Lower lobe of right lung (tissue), 2 donors: ENCODE measurements at regions not wholly inside any gene's neighbourhood (a gene's known extent, or its start where the extent isn't known, plus 50 kb on each side); places are given as distances from the start of the nearest gene placed in this dataset.

Experiments used
- ATAC-seq, 2 donors: fragments of 200-7000 bp; cut with Tn5 transposase; one replicate each; pipeline ENCODE4 v1.9.1; 2020 to 2022; ENCODE audit warnings: mild to moderate bottlenecking in 2 of 2, moderate library complexity in 2 of 2
- DNase-seq: peaks from one replicate; pipeline ENCODE4 v3.0.0-alpha.2; 2020
- H3K27ac ChIP-seq: fragments of 200-600 bp; one replicate; pipeline ENCODE4 v1.8.0; 2022
- H3K27me3 ChIP-seq: fragments of 200-600 bp; one replicate; pipeline ENCODE4 v1.8.0; 2022; ENCODE audit warnings: low read depth
- H3K36me3 ChIP-seq: fragments of 200-600 bp; one replicate; pipeline ENCODE4 v1.8.0; 2022; ENCODE audit warnings: mild to moderate bottlenecking
- H3K4me1 ChIP-seq: fragments of 200-600 bp; one replicate; pipeline ENCODE4 v1.8.0; 2022
- H3K4me3 ChIP-seq: fragments of 200-600 bp; one replicate; pipeline ENCODE4 v1.8.0; 2022; ENCODE audit warnings: mild to moderate bottlenecking
- H3K9me3 ChIP-seq: fragments of 200-600 bp; one replicate; pipeline ENCODE4 v1.8.0; 2022
- CTCF ChIP-seq: fragments of 200-600 bp; IDR thresholded peaks from one replicate; pipeline ENCODE4 v1.8.0; 2022; ENCODE audit warnings: antibody characterized with exemption, mild to moderate bottlenecking
- intact Hi-C: fragments of 100-400 bp; cut with DNase I; formaldehyde crosslinking; loops from one replicate; pipeline ENCODE4 v1.11.0; 2022
- donor health status: DM: no; HTN: yes; CAD: no; lungs with severe emphysema.

- no peak overlapping the region for H3K4me3 ChIP-seq
- H3K27me3 ChIP-seq: no peaks in the 10 kb centered on the region
- no peak for ATAC-seq
- no peak for TF ChIP-seq CTCF
- no peaks in the 10 kb centered on the region for H3K36me3 ChIP-seq
- H3K9me3 ChIP-seq: no peaks in the 10 kb centered on the region
- H3K27ac ChIP-seq: no peak overlapping the region
- no peaks in the 10 kb centered on the region for H3K4me1 ChIP-seq
- intact Hi-C loops: no loop called here
- DNase-seq: no peak
Observed at GRCh38 chr10:36048236-36048635, 406.1 kb upstream of the FZD8 start.

GRCh38 chr10:36042135-36042534 lies 400.0 kb upstream of the FZD8 start:
- no peaks in the 10 kb centered on the region for H3K27me3 ChIP-seq
- no peaks in the 10 kb centered on the region for H3K36me3 ChIP-seq
- no peak for TF ChIP-seq CTCF
- H3K9me3 ChIP-seq: no peaks in the 10 kb centered on the region
- DNase-seq (no peak), ATAC-seq (no peak)
- no peak overlapping the region for H3K27ac ChIP-seq
- intact Hi-C loops: no loop called here
- no peaks in the 10 kb centered on the region for H3K4me1 ChIP-seq
- H3K4me3 ChIP-seq: no peak overlapping the region

GRCh38 chr10:36038316-36038955 lies 396.3 kb upstream of the FZD8 start:
- no peak overlapping the region for H3K4me3 ChIP-seq
- H3K27ac ChIP-seq: no peak overlapping the region
- no peaks in the 10 kb centered on the region for H3K4me1 ChIP-seq
- no peak for DNase-seq
- no peaks in the 10 kb centered on the region for H3K27me3 ChIP-seq
- H3K9me3 ChIP-seq: no peaks in the 10 kb centered on the region
- TF ChIP-seq CTCF: no peak
- ATAC-seq: no peak
- no peaks in the 10 kb centered on the region for H3K36me3 ChIP-seq
- intact Hi-C loops: no loop called here

DNA sequence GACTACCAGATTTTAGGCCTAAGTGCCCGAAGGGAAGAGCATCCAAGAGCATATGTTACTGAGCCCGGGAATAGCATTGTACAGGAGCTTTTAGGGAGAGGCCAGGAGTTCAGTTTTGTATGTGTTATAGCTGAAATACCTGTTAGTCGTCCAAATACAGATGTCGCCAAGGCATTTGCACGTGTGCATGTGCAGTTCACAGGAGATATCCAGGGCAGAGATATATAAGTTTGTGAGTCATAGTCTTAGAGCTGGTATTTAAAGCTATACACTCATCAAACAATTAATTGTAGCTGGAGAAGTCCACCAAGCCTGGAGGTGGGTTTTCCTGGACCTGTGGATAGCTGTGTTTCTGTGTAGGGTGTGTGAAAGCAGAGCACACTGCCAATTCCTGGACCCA lies 394.0 kb upstream of the FZD8 start:
- no peaks in the 10 kb centered on the region for H3K27me3 ChIP-seq
- TF ChIP-seq CTCF: no peak
- intact Hi-C loops: no loop called here
- no peak for ATAC-seq
- H3K4me3 ChIP-seq: no peak overlapping the region
- H3K36me3 ChIP-seq: no peaks in the 10 kb centered on the region
- H3K4me1 ChIP-seq: no peaks in the 10 kb centered on the region
- H3K9me3 ChIP-seq: no peaks in the 10 kb centered on the region
- DNase-seq: no peak
- no peak overlapping the region for H3K27ac ChIP-seq

GRCh38 chr10:36033808-36034207 lies 391.7 kb upstream of the FZD8 start:
- H3K4me1 ChIP-seq: no peaks in the 10 kb centered on the region
- no peaks in the 10 kb centered on the region for H3K27me3 ChIP-seq
- intact Hi-C loops: no loop called here
- DNase-seq (no peak), ATAC-seq (no peak)
- H3K9me3 ChIP-seq: no peaks in the 10 kb centered on the region
- no peak for TF ChIP-seq CTCF
- no peak overlapping the region for H3K4me3 ChIP-seq
- H3K27ac ChIP-seq: no peak overlapping the region
- no peaks in the 10 kb centered on the region for H3K36me3 ChIP-seq

- intact Hi-C loops: no loop called here
- H3K9me3 ChIP-seq: no peaks in the 10 kb centered on the region
- H3K27me3 ChIP-seq: no peaks in the 10 kb centered on the region
- H3K4me1 ChIP-seq: no peaks in the 10 kb centered on the region
- H3K27ac ChIP-seq: no peak overlapping the region
- no peak for DNase-seq
- H3K36me3 ChIP-seq: no peaks in the 10 kb centered on the region
- no peak for ATAC-seq
- no peak overlapping the region for H3K4me3 ChIP-seq
- TF ChIP-seq CTCF: no peak
Observed at GRCh38 chr10:36030516-36030915, 388.4 kb upstream of the FZD8 start.
